Esophagus muscularis mucosa (tissue), 4 donors: ENCODE measurements at regions not wholly inside any gene's neighbourhood (a gene's known extent, or its start where the extent isn't known, plus 50 kb on each side); places are given as distances from the start of the nearest gene placed in this dataset.

Experiments used
- DNase-seq: peaks from one replicate; pipeline ENCODE4 v3.0.0-alpha.2; 2017; ENCODE audit errors: extremely low spot score
- H3K27ac ChIP-seq, 4 donors: fragments of 200-600 bp; sonication (generic); replicated peaks in 1 of 4; 1 replicate in 3 of 4; 2 replicates in 1 of 4; pipeline ENCODE4 v1.5.1; 2016 to 2019; ENCODE audit warnings: mild to moderate bottlenecking in 1 of 4
- H3K27me3 ChIP-seq, 4 donors: fragments of 200-600 bp; sonication (generic); one replicate each; pipeline versions ENCODE4 v1.5.1 to v1.6.0; 2016 to 2019
- H3K36me3 ChIP-seq, 4 donors: fragments of 200-600 bp; sonication (generic); one replicate each; pipeline ENCODE4 v1.5.1; 2016 to 2019
- H3K4me1 ChIP-seq, 4 donors: fragments of 200-600 bp; sonication (generic); one replicate each; pipeline ENCODE4 v1.5.1; 2016 to 2019
- H3K4me3 ChIP-seq, 4 donors: fragments of 200-600 bp; sonication (generic); 1 replicate in 2 of 4; 2 replicates in 2 of 4; pipeline ENCODE4 v1.5.1; 2016 to 2019; ENCODE audit warnings: mild to moderate bottlenecking in 4 of 4, moderate library complexity in 1 of 4
- H3K9me3 ChIP-seq, 4 donors: fragments of 200-600 bp; sonication (generic); 1 replicate in 3 of 4; 2 replicates in 1 of 4; pipeline ENCODE4 v1.5.1; 2016 to 2019
- EP300 ChIP-seq: sonication (generic); formaldehyde crosslinking; IDR thresholded peaks from one replicate; pipeline ENCODE4 v1.6.1; 2017; ENCODE audit warnings: antibody characterized with exemption
- POLR2A ChIP-seq: fragments of 450-650 bp; IDR thresholded peaks from one replicate; pipeline ENCODE4 v1.6.1; 2017; ENCODE audit warnings: antibody characterized with exemption, moderate library complexity, mild to moderate bottlenecking, low read depth
- POLR2AphosphoS5 ChIP-seq, 2 donors: sonication (generic); formaldehyde crosslinking; IDR thresholded peaks; one replicate each; pipeline ENCODE4 v1.6.1; 2017; ENCODE audit warnings: antibody characterized with exemption in 2 of 2
- WGBS: methylation state at CpG from one replicate; pipeline ENCODE4 v1.1.5; 2018; 5-methylcytosine and 5-hydroxymethylcytosine counted together
- intact Hi-C: fragments of 100-400 bp; cut with DNase I; formaldehyde crosslinking; loops from one replicate; pipeline ENCODE4 v1.15.1; 2023
- TF ChIP-seq, protein P1 (sequence below), 3 experiments: fragments of 200-600 bp in 2 of 3; fragments of 450-650 bp in 1 of 3; sonication (generic) in 2 of 3; IDR thresholded peaks; one replicate each; pipeline ENCODE4 v1.5.1; 2017 to 2019; ENCODE audit warnings: antibody characterized with exemption in 3 of 3, mild to moderate bottlenecking in 2 of 3, moderate library complexity in 1 of 3

DNA sequence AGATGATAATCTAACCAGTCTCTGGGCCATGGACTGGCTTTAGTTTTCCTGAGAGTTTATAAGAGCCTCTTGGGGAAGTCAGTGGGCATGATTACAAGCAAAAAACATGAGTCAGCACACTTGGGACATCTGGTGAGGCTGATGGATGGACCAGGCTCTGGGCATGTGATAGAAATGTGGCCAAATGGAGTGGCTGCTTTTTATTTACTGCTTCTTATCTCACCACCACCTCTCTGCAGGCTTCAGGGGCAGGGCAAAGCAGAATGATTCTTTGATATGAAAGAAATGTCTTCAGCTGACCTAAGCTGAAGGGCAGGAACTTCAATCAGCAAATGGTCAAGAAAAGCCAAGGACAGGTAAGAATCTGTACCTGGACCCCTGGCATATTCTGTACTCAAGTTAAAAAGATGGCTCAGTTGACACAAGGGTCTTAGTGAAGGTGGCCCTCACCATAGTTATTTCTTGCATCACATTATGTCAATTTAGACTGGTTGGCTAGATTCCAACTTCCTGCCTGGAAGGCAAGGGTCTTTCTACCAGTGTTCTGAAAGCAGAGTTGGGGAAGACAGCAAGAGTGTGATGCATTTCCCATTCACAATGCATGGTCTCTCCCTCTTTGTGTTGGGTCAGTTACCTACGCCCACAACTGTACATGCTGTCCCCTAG is 162.8 kb downstream of the FASLG start:
- TF ChIP-seq, protein P1, sequence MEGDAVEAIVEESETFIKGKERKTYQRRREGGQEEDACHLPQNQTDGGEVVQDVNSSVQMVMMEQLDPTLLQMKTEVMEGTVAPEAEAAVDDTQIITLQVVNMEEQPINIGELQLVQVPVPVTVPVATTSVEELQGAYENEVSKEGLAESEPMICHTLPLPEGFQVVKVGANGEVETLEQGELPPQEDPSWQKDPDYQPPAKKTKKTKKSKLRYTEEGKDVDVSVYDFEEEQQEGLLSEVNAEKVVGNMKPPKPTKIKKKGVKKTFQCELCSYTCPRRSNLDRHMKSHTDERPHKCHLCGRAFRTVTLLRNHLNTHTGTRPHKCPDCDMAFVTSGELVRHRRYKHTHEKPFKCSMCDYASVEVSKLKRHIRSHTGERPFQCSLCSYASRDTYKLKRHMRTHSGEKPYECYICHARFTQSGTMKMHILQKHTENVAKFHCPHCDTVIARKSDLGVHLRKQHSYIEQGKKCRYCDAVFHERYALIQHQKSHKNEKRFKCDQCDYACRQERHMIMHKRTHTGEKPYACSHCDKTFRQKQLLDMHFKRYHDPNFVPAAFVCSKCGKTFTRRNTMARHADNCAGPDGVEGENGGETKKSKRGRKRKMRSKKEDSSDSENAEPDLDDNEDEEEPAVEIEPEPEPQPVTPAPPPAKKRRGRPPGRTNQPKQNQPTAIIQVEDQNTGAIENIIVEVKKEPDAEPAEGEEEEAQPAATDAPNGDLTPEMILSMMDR (IDR thresholded peaks at IDR 0.05), result no peak
- TF ChIP-seq POLR2AphosphoS5 (IDR thresholded peaks at IDR 0.05), result no peak
- intact Hi-C loops, result loop anchor here (2.0 to 5.0 kb wide), 3 partner anchors 74 to 591 kb away; no protein-coding TSS in a partner anchor
- no peak overlapping the region for H3K4me3 ChIP-seq
- peaks cover 5 to 17% (median 14%) of the 10 kb centered on the region in 4 donors for H3K4me1 ChIP-seq
- no peak for DNase-seq
- WGBS, result 100% methylated on average over 1 of the region's 1 CpG
- no peak overlapping the region for H3K27ac ChIP-seq
- no peaks in the 10 kb centered on the region for H3K9me3 ChIP-seq
- no peaks in the 10 kb centered on the region for H3K36me3 ChIP-seq
- H3K27me3 ChIP-seq, result no peaks in the 10 kb centered on the region

DNA sequence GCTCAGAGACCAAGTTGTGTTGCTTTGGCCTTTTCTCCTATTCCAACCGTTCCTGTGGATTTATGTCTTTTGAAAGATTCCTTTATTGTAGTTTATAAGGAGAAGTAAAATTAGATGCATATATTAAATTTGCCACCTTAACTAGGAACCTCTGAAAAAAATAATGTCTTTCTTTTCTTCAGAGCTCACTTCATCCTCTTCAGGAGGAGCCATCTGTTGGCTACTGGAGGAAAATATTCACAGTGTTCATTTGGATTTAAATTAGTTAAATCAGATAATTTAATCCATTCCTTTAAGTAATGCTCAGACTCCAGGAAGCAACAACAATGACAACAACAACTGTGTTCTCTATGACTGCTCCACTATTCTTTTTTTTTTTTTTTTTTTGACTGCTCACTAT is 164.0 kb downstream of the FASLG start:
- Histone ChIP-seq H3K27me3 (no peaks in the 10 kb centered on the region), H3K4me1 (peaks cover 8 to 25% (median 20%) of the 10 kb centered on the region in 4 donors), H3K27ac (no peak overlapping the region), H3K9me3 (no peaks in the 10 kb centered on the region), H3K36me3 (no peaks in the 10 kb centered on the region), H3K4me3 (no peak overlapping the region)
- no peak for DNase-seq
- TF ChIP-seq POLR2AphosphoS5 (IDR thresholded peaks at IDR 0.05), result no peak
- TF ChIP-seq POLR2A, result no peak
- no peak for TF ChIP-seq EP300
- TF ChIP-seq, protein P1 (IDR thresholded peaks at IDR 0.05), result no peak
- intact Hi-C loops, result loop anchor here (5.0 kb wide), 2 partner anchors 76 to 589 kb away; no protein-coding TSS in a partner anchor
- 88% methylated on average over 1 of the region's 1 CpG for WGBS

DNA sequence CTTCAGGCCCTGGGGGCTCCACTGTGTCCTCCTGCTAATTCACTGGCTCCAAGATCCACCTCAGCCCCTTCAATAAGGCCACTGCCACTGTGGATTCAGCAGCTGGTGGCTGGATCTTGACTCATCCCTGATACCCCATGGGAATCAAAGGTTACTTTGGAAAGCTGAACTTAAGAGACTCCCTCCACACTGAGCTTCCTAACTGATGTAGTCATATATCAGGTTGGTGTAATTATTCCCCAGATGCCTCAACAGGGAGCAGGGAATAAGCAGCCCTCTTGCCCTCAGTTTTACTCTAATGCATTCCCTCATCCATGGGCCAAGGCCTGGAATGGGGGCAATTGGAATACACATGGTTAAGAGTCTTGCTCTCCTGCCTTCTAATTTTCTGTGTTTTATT is 164.6 kb downstream of the FASLG start:
- no peak for TF ChIP-seq POLR2AphosphoS5 (IDR thresholded peaks at IDR 0.05)
- no peak for TF ChIP-seq POLR2A
- no peak for TF ChIP-seq EP300
- TF ChIP-seq, protein P1 (IDR thresholded peaks at IDR 0.05), result no peak
- H3K27ac ChIP-seq, result no peak overlapping the region
- H3K9me3 ChIP-seq, result no peaks in the 10 kb centered on the region
- DNase-seq, result no peak
- H3K27me3 ChIP-seq, result no peaks in the 10 kb centered on the region
- intact Hi-C loops, result loop anchor here (5.0 kb wide), 2 partner anchors 76 to 589 kb away; no protein-coding TSS in a partner anchor
- H3K36me3 ChIP-seq, result no peaks in the 10 kb centered on the region
- no peak overlapping the region for H3K4me3 ChIP-seq
- H3K4me1 ChIP-seq, result peaks cover 8 to 25% (median 20%) of the 10 kb centered on the region in 4 donors

DNA sequence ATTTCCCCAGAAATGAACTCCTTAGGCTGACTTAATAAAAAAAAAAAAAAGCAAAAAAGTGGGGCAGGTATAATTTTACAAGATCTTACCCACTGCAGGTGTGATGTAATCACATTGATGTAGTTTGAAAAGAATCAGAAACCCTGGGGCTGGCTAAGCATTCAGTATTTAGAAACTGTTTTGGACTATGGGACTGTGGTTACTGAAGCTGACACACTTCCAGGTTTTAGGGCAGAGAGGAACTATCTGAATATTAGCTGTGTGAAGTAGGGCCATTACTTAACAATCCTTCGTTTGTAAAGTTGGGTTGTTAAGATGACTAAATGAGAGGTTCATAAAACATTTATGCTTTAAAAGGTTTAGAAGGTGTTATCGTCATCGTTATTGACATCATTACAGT is 165.3 kb downstream of the FASLG start:
- no peaks in the 10 kb centered on the region for H3K36me3 ChIP-seq
- DNase-seq, result no peak
- intact Hi-C loops, result loop anchor here (5.0 kb wide), 2 partner anchors 77 to 588 kb away; no protein-coding TSS in a partner anchor
- no peaks in the 10 kb centered on the region for H3K27me3 ChIP-seq
- H3K27ac ChIP-seq, result no peak overlapping the region
- 75% methylated on average over 3 of the region's 3 CpGs for WGBS
- TF ChIP-seq EP300 (no peak), POLR2AphosphoS5 (IDR thresholded peaks at IDR 0.05) (no peak), POLR2A (no peak)
- TF ChIP-seq, protein P1 (IDR thresholded peaks at IDR 0.05), result no peak
- H3K9me3 ChIP-seq, result no peaks in the 10 kb centered on the region
- H3K4me1 ChIP-seq, result peaks cover 8 to 19% (median 15%) of the 10 kb centered on the region in 4 donors
- H3K4me3 ChIP-seq, result no peak overlapping the region
